NB4 (cell line): ENCODE measurements at regions not wholly inside any gene's neighbourhood (a gene's known extent, or its start where the extent isn't known, plus 50 kb on each side); places are given as distances from the start of the nearest gene placed in this dataset.

ENCODE experiments used
- CTCF ChIP-seq: IDR thresholded peaks from one replicate; pipeline ENCODE4 v1.5.1; 2012; ENCODE audit warnings: low read depth, low read length
- MAX ChIP-seq: IDR thresholded peaks from 2 replicates; pipeline ENCODE4 v1.6.1; 2011; ENCODE audit warnings: low read depth, low read length
- MYC ChIP-seq: IDR thresholded peaks from 2 replicates; pipeline ENCODE4 v1.6.1; 2011; ENCODE audit warnings: low read depth, low read length
- POLR2A ChIP-seq: IDR thresholded peaks from 2 replicates; pipeline ENCODE4 v1.6.1; 2011; ENCODE audit warnings: mild to moderate bottlenecking; ENCODE audit not compliant: insufficient read length; ENCODE audit errors: extremely low read depth

- TF ChIP-seq CTCF (no peak), POLR2A (no peak), MAX (no peak), MYC (no peak)
Measured at GRCh38 chr20:40019510-40019909, 669.5 kb downstream of the MAFB start.
